Calu3 (cell line): ENCODE measurements at regions not wholly inside any gene's neighbourhood (a gene's known extent, or its start where the extent isn't known, plus 50 kb on each side); places are given as distances from the start of the nearest gene placed in this dataset.

Experiments
- BruUV-seq: library from RNA; stranded (reverse); fragments of 400-500 nt; replicated peaks from 2 replicates; lab custom pipeline; 2021; lab: Mats Ljungman, UMichigan
- CTCF ChIA-PET: fragments of 300-600 bp; sonication (Branson Sonifier 250); formaldehyde crosslinking; loops from one replicate; lab custom pipeline; 2022; ENCODE audit warnings: antibody characterized with exemption; lab: Charles Lee
- DNase-seq: peaks from one replicate; pipeline ENCODE4 v3.0.0; 2022
- H3K27ac Mint-ChIP-seq: one replicate; pipeline ENCODE4 v1.8.0; 2022; ENCODE audit warnings: mixed read lengths; ENCODE audit not compliant: unreplicated experiment
- H3K27me3 Mint-ChIP-seq: one replicate; pipeline ENCODE4 v1.8.0; 2022; ENCODE audit warnings: mixed read lengths; ENCODE audit not compliant: unreplicated experiment
- H3K36me3 Mint-ChIP-seq: one replicate; pipeline ENCODE4 v1.8.0; 2022; ENCODE audit warnings: mild to moderate bottlenecking, moderate library complexity, mixed read lengths; ENCODE audit not compliant: insufficient read depth, unreplicated experiment
- H3K4me1 Mint-ChIP-seq: one replicate; pipeline ENCODE4 v1.8.0; 2022; ENCODE audit warnings: mild to moderate bottlenecking, low read depth, mixed read lengths; ENCODE audit not compliant: unreplicated experiment
- H3K4me3 Mint-ChIP-seq: one replicate; pipeline ENCODE4 v1.8.0; 2022; ENCODE audit warnings: mild to moderate bottlenecking, low read depth, moderate library complexity, mixed read lengths; ENCODE audit not compliant: unreplicated experiment
- H3K9me3 Mint-ChIP-seq: one replicate; pipeline ENCODE4 v1.8.0; 2022; ENCODE audit warnings: low read depth, mixed read lengths; ENCODE audit not compliant: unreplicated experiment
- CTCF ChIP-seq: fragments of 200-600 bp; IDR thresholded peaks from one replicate; pipeline ENCODE4 v1.8.0; 2022; ENCODE audit warnings: antibody characterized with exemption; ENCODE audit not compliant: unreplicated experiment
- intact Hi-C: fragments of 100-400 bp; cut with micrococcal nuclease; formaldehyde crosslinking; loops from one replicate; pipeline ENCODE4 v1.10.0; 2022; ENCODE audit not compliant: unreplicated experiment

DNA sequence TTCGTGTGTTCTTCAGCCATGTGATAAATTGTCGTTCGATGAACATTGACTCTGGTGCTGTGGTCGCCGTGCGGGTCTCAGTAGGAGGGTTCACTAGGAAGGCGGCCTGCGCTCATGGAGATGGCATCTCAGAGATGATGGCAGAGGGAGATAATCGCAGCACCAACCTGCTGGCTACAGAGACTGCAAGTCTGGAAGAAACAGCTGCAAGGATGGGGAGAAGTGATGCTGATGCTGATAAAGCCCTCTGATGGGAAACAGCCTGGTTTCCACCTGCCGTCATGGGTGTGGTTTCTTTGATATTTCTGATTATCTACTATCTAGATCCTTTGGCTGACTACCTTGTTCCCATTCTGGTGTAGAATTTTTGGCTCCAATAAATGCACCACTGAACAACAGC lies 130.5 kb upstream of the ANKRD30A start:
- BruUV-seq = no TSS peak
- no peaks in the 10 kb centered on the region for H3K4me1 Mint-ChIP-seq
- no peaks in the 10 kb centered on the region for H3K9me3 Mint-ChIP-seq
- no peak overlapping the region for H3K27ac Mint-ChIP-seq
- CTCF ChIA-PET = no interaction called here
- no peaks in the 10 kb centered on the region for H3K27me3 Mint-ChIP-seq
- intact Hi-C loops = no loop called here
- no peak for DNase-seq
- no peaks in the 10 kb centered on the region for H3K36me3 Mint-ChIP-seq
- no peak overlapping the region for H3K4me3 Mint-ChIP-seq
- TF ChIP-seq CTCF = no peak

DNA sequence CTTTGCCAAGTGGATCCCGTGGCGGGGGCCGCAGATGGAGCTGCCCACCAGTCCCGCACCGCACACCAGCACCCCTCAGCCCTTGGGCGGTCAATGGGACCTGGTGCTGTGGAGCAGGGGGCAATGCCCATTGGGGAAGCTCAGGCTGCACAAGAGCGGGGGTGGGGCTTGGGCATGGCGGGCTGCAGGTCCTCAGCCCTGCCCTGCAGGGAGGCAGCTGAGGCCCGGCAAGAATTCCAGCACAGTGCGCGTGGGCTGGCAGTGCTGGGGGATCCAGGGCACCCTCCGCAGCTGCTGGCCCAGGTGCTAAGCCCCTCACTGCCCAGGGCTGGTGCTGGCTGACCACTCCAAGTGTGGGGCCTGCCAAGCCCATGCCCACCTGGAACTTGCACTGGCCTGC lies 136.2 kb upstream of the ANKRD30A start:
- no peak for DNase-seq
- no peaks in the 10 kb centered on the region for H3K9me3 Mint-ChIP-seq

GRCh38 chr10:36946598-36946997 lies 178.8 kb upstream of the ANKRD30A start:
- intact Hi-C loops = no loop called here
- no peak for DNase-seq
- Mint-ChIP-seq H3K4me1 (no peaks in the 10 kb centered on the region), H3K27ac (no peak overlapping the region), H3K27me3 (no peaks in the 10 kb centered on the region), H3K36me3 (no peaks in the 10 kb centered on the region), H3K4me3 (no peak overlapping the region), H3K9me3 (peaks cover 11% of the 10 kb centered on the region)
- CTCF ChIA-PET = no interaction called here
- no peak for TF ChIP-seq CTCF
- BruUV-seq = no TSS peak

More for the DNA sequence above, 136.2 kb upstream of the ANKRD30A start:
- CTCF ChIA-PET = no interaction called here
- BruUV-seq = no TSS peak
- H3K4me3 Mint-ChIP-seq = no peak overlapping the region
- H3K27ac Mint-ChIP-seq = no peak overlapping the region
- intact Hi-C loops = no loop called here
- H3K36me3 Mint-ChIP-seq = no peaks in the 10 kb centered on the region
- TF ChIP-seq CTCF = no peak
- H3K27me3 Mint-ChIP-seq = no peaks in the 10 kb centered on the region
- no peaks in the 10 kb centered on the region for H3K4me1 Mint-ChIP-seq

DNA sequence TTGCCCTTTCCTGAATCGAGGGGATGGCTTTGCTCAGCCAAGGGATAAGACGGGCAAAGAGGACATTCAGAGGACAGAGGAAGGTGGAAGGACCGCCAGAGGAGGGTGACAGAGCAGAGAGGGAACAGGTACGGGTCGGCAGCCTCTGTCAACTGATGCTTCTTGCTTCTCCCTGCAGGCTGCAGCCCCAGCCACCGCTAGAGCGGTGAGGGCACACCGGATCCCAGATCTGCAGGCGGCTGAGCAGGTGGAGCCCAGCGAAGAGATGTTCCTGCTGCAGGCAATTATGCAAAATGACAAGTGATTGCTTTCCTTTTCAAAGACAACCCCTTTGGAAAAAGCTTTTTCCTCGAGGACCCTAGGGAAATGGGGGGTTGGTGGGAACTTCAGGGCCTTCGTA lies 181.9 kb upstream of the ANKRD30A start:
- no peaks in the 10 kb centered on the region for H3K4me1 Mint-ChIP-seq
- intact Hi-C loops = no loop called here
- H3K36me3 Mint-ChIP-seq = no peaks in the 10 kb centered on the region
- H3K27ac Mint-ChIP-seq = no peak overlapping the region
- CTCF ChIA-PET = no interaction called here
- H3K27me3 Mint-ChIP-seq = no peaks in the 10 kb centered on the region
- no peak overlapping the region for H3K4me3 Mint-ChIP-seq
- peaks cover 11% of the 10 kb centered on the region for H3K9me3 Mint-ChIP-seq
- DNase-seq = no peak
- no peak for TF ChIP-seq CTCF
- no TSS peak for BruUV-seq
